ENCODE measurements at regions not wholly inside any gene's neighbourhood (a gene's known extent, or its start where the extent isn't known, plus 50 kb on each side); places are given as distances from the start of the nearest gene placed in this dataset.

GRCh38 chr2:18790509-18791171, 201.3 kb upstream of the NT5C1B start:
- no peak overlapping the region for H3K27ac ChIP-seq (ENCODE audit: low read depth in 1 of 2, low read length in 2 of 2)
- H3K9ac ChIP-seq (ENCODE audit: insufficient read depth, low read length, poor library complexity, severe bottlenecking) = no peak overlapping the region
- H3K27me3 ChIP-seq (ENCODE audit: control insufficient read depth in 2 of 2, insufficient read depth in 2 of 2, low read length in 2 of 2) = no peaks in the 10 kb centered on the region
- no peaks in the 10 kb centered on the region for H3K4me1 Mint-ChIP-seq
- H3K4me3 Mint-ChIP-seq = no peak overlapping the region
- no peaks in the 10 kb centered on the region for H3K36me3 Mint-ChIP-seq
- H3K36me3 ChIP-seq (replicated peaks in 1 of 2; ENCODE audit: control insufficient read depth in 1 of 2, insufficient read depth in 2 of 2, low read length in 2 of 2) = no peaks in the 10 kb centered on the region
- no peak overlapping the region for H3K4me3 ChIP-seq (replicated peaks in 1 of 3; ENCODE audit: low read depth in 2 of 3, low read length in 3 of 3)
- intact Hi-C loops (cut with micrococcal nuclease) = no loop called here
- H3K4me1 ChIP-seq (ENCODE audit: control insufficient read depth in 1 of 2, insufficient read depth in 2 of 2, low read length in 2 of 2) = no peaks in the 10 kb centered on the region
- H4K20me1 ChIP-seq (ENCODE audit: insufficient read depth, low read length) = no peaks in the 10 kb centered on the region
- TF ChIP-seq CTCF (IDR thresholded peaks at IDR 0.05) = no peak
- no peaks in the 10 kb centered on the region for H3K79me2 ChIP-seq (ENCODE audit: insufficient read depth, low read length)
- no peak for DNase-seq
- H3K27ac Mint-ChIP-seq = no peak overlapping the region
- H3K9me3 ChIP-seq (replicated peaks in 1 of 2; ENCODE audit: control insufficient read depth in 1 of 2, insufficient read depth in 1 of 2, low read length in 2 of 2) = peaks cover 10 to 24% of the 10 kb centered on the region in 2 donors
- peaks cover 7 to 35% (median 12%) of the 10 kb centered on the region in 7 donors for H3K9me3 Mint-ChIP-seq
- no CpG with 5 or more reads among the region's 3 CpGs for WGBS (ENCODE audit: insufficient coverage)
- H3K4me2 ChIP-seq (replicated peaks; ENCODE audit: extremely low read depth, low read length, poor library complexity, severe bottlenecking) = no peak overlapping the region
- H2AFZ ChIP-seq (ENCODE audit: insufficient read depth, low read depth, low read length, poor library complexity, severe bottlenecking) = no peak overlapping the region
- H3K27me3 Mint-ChIP-seq (ENCODE audit: low read depth in 3 of 3) = no peaks in the 10 kb centered on the region

- H3K27ac Mint-ChIP-seq = no peak overlapping the region
- intact Hi-C loops (cut with micrococcal nuclease) = no loop called here
- TF ChIP-seq CTCF (IDR thresholded peaks at IDR 0.05) = no peak
- Histone ChIP-seq H3K27me3 (ENCODE audit: control insufficient read depth in 2 of 2, insufficient read depth in 2 of 2, low read length in 2 of 2) (no peaks in the 10 kb centered on the region), H3K4me3 (replicated peaks in 1 of 3; ENCODE audit: low read depth in 2 of 3, low read length in 3 of 3) (no peak overlapping the region), H3K79me2 (ENCODE audit: insufficient read depth, low read length) (no peaks in the 10 kb centered on the region), H2AFZ (ENCODE audit: insufficient read depth, low read depth, low read length, poor library complexity, severe bottlenecking) (no peak overlapping the region), H4K20me1 (ENCODE audit: insufficient read depth, low read length) (no peaks in the 10 kb centered on the region), H3K4me1 (ENCODE audit: control insufficient read depth in 1 of 2, insufficient read depth in 2 of 2, low read length in 2 of 2) (no peaks in the 10 kb centered on the region), H3K36me3 (replicated peaks in 1 of 2; ENCODE audit: control insufficient read depth in 1 of 2, insufficient read depth in 2 of 2, low read length in 2 of 2) (no peaks in the 10 kb centered on the region), H3K9me3 (replicated peaks in 1 of 2; ENCODE audit: control insufficient read depth in 1 of 2, insufficient read depth in 1 of 2, low read length in 2 of 2) (peaks cover 4 to 19% of the 10 kb centered on the region in 2 donors), H3K27ac (ENCODE audit: low read depth in 1 of 2, low read length in 2 of 2) (no peak overlapping the region), H3K9ac (ENCODE audit: insufficient read depth, low read length, poor library complexity, severe bottlenecking) (no peak overlapping the region), H3K4me2 (replicated peaks; ENCODE audit: extremely low read depth, low read length, poor library complexity, severe bottlenecking) (no peak overlapping the region)
- WGBS (ENCODE audit: insufficient coverage) = 100% methylated on average over 2 of the region's 5 CpGs
- H3K9me3 Mint-ChIP-seq = peaks cover 5 to 31% (median 10%) of the 10 kb centered on the region in 7 donors
- no peaks in the 10 kb centered on the region for H3K36me3 Mint-ChIP-seq
- H3K4me1 Mint-ChIP-seq = no peaks in the 10 kb centered on the region
- H3K27me3 Mint-ChIP-seq (ENCODE audit: low read depth in 3 of 3) = no peaks in the 10 kb centered on the region
- H3K4me3 Mint-ChIP-seq = no peak overlapping the region
- no peak for DNase-seq
Observed at GRCh38 chr2:18788592-18788991, 199.2 kb upstream of the NT5C1B start.

Measured in CD14-positive monocyte (primary cell).